ENCODE measurements at regions not wholly inside any gene's neighbourhood (a gene's known extent, or its start where the extent isn't known, plus 50 kb on each side); places are given as distances from the start of the nearest gene placed in this dataset.

- no peak for DNase-seq (ENCODE audit: low spot score)
- ChIA-PET POLR2A (no interaction called here), CTCF (ENCODE audit: low intra/inter-chr PET ratio, low total read pairs) (no interaction called here)
- H3K79me2 ChIP-seq (ENCODE audit: insufficient read depth, low read length): no peaks in the 10 kb centered on the region
- WGBS (ENCODE audit: low lambda C conversion rate): 0% methylated on average over 2 of the region's 2 CpGs
- intact Hi-C loops (cut with micrococcal nuclease; ENCODE audit: unreplicated experiment) (no loop called here), in situ Hi-C loops (cut with HindIII; ENCODE audit: extremely low pct_ligation_motif_present, low pct_unique_long_range_greater_than_20kb) (no loop called here)
- H3K9ac ChIP-seq (ENCODE audit: insufficient read depth, low read depth, low read length): no peak overlapping the region
- H3K9me3 ChIP-seq (ENCODE audit: low read length): peaks cover 40% of the 10 kb centered on the region
- no peak overlapping the region for H3K4me2 ChIP-seq (ENCODE audit: low read depth, low read length)
- no peaks in the 10 kb centered on the region for H3K4me1 ChIP-seq (ENCODE audit: insufficient read depth, low read length)
- no peak for ATAC-seq
- 0 out of 2 replicates have a peak, but pooled peaks have one; percentile 14 for TF ChIP-seq CTCF (CRISPR knock-in tag; IDR thresholded peaks at IDR 0.05)
- TF ChIP-seq RAD21 (CRISPR knock-in tag; IDR thresholded peaks at IDR 0.05): no peak
- H3K27me3 ChIP-seq (ENCODE audit: control insufficient read depth in 1 of 2, insufficient read depth in 2 of 2, low read length in 2 of 2): no peaks in the 10 kb centered on the region
- no TSS peak for BruUV-seq (replicated peaks)
- FAIRE-seq: no peak
- no peak overlapping the region for H3K27ac ChIP-seq (ENCODE audit: extremely low read length, insufficient read depth, low read length)
- no peak overlapping the region for H3K4me3 ChIP-seq (replicated peaks in 1 of 3; ENCODE audit: insufficient read depth in 1 of 3, low read depth in 2 of 3, low read length in 3 of 3)
- H3K36me3 ChIP-seq (replicated peaks in 1 of 2; ENCODE audit: control insufficient read depth in 1 of 2, insufficient read depth in 2 of 2, low read length in 2 of 2): no peaks in the 10 kb centered on the region
- H2AFZ ChIP-seq (ENCODE audit: low read length): no peak overlapping the region
- H4K20me1 ChIP-seq (ENCODE audit: insufficient read depth, low read length): no peaks in the 10 kb centered on the region
Measured at GRCh38 chr11:100525635-100526034, 161.5 kb upstream of the ARHGAP42 start.

DNA sequence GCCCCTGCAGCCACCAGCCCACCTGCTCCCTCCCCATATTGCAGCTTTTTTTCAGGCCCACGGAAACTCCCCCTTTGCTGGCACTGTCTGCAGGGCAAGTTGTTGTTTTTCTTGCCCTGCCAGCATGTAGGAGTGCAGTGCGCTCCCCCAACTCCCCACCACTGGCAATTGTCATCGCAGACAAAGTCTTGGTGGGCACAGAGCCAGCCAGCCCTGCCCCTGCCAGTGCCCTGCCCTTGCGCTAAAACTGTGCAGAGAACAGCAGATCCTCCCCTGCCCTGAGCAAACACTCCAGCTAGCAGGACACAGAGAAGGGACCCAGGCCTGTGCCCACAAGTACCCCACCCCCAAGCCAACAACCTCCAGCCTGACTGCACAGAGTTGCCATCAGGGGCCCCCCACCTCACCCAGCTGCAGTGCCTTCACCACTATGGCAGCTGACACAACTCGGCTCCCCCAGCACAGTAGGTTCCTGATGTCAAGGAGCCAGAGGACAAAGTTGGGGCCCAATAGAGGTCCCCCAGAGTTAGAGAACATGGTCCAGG is 158.1 kb upstream of the ARHGAP42 start:
- no peak overlapping the region for H3K4me3 ChIP-seq (replicated peaks in 1 of 3; ENCODE audit: insufficient read depth in 1 of 3, low read depth in 2 of 3, low read length in 3 of 3)
- in situ Hi-C loops (cut with HindIII; ENCODE audit: extremely low pct_ligation_motif_present, low pct_unique_long_range_greater_than_20kb) (no loop called here), intact Hi-C loops (cut with micrococcal nuclease; ENCODE audit: unreplicated experiment) (no loop called here)
- H4K20me1 ChIP-seq (ENCODE audit: insufficient read depth, low read length): no peaks in the 10 kb centered on the region
- no peak overlapping the region for H3K4me2 ChIP-seq (ENCODE audit: low read depth, low read length)
- FAIRE-seq (no peak), DNase-seq (ENCODE audit: low spot score) (no peak), ATAC-seq (no peak)
- no peak overlapping the region for H3K27ac ChIP-seq (ENCODE audit: extremely low read length, insufficient read depth, low read length)
- no peaks in the 10 kb centered on the region for H3K27me3 ChIP-seq (ENCODE audit: control insufficient read depth in 1 of 2, insufficient read depth in 2 of 2, low read length in 2 of 2)
- peaks cover 22% of the 10 kb centered on the region for H3K9me3 ChIP-seq (ENCODE audit: low read length)
- no peak overlapping the region for H2AFZ ChIP-seq (ENCODE audit: low read length)
- H3K79me2 ChIP-seq (ENCODE audit: insufficient read depth, low read length): no peaks in the 10 kb centered on the region
- ChIA-PET CTCF (ENCODE audit: low intra/inter-chr PET ratio, low total read pairs) (no interaction called here), POLR2A (no interaction called here)
- WGBS (ENCODE audit: low lambda C conversion rate): 0% methylated on average over 3 of the region's 5 CpGs
- BruUV-seq (replicated peaks): no TSS peak
- H3K4me1 ChIP-seq (ENCODE audit: insufficient read depth, low read length): no peaks in the 10 kb centered on the region
- H3K9ac ChIP-seq (ENCODE audit: insufficient read depth, low read depth, low read length): no peak overlapping the region
- no peaks in the 10 kb centered on the region for H3K36me3 ChIP-seq (replicated peaks in 1 of 2; ENCODE audit: control insufficient read depth in 1 of 2, insufficient read depth in 2 of 2, low read length in 2 of 2)
- TF ChIP-seq, protein P1, sequence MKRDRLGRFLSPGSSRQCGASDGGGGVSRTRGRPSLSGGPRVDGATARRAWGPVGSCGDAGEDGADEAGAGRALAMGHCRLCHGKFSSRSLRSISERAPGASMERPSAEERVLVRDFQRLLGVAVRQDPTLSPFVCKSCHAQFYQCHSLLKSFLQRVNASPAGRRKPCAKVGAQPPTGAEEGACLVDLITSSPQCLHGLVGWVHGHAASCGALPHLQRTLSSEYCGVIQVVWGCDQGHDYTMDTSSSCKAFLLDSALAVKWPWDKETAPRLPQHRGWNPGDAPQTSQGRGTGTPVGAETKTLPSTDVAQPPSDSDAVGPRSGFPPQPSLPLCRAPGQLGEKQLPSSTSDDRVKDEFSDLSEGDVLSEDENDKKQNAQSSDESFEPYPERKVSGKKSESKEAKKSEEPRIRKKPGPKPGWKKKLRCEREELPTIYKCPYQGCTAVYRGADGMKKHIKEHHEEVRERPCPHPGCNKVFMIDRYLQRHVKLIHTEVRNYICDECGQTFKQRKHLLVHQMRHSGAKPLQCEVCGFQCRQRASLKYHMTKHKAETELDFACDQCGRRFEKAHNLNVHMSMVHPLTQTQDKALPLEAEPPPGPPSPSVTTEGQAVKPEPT (CRISPR knock-in tag; IDR thresholded peaks at IDR 0.05; ENCODE audit: low read depth): no peak
- TF ChIP-seq ZNF251 (CRISPR knock-in tag; IDR thresholded peaks at IDR 0.05) (no peak), GMEB1 (CRISPR knock-in tag; IDR thresholded peaks at IDR 0.05; ENCODE audit: borderline replicate concordance) (no peak), HNRNPUL1 (IDR thresholded peaks at IDR 0.05; ENCODE audit: low read depth, low read length) (no peak), ZNF343 (CRISPR knock-in tag; IDR thresholded peaks at IDR 0.05) (no peak)
- TF ChIP-seq, protein P2, sequence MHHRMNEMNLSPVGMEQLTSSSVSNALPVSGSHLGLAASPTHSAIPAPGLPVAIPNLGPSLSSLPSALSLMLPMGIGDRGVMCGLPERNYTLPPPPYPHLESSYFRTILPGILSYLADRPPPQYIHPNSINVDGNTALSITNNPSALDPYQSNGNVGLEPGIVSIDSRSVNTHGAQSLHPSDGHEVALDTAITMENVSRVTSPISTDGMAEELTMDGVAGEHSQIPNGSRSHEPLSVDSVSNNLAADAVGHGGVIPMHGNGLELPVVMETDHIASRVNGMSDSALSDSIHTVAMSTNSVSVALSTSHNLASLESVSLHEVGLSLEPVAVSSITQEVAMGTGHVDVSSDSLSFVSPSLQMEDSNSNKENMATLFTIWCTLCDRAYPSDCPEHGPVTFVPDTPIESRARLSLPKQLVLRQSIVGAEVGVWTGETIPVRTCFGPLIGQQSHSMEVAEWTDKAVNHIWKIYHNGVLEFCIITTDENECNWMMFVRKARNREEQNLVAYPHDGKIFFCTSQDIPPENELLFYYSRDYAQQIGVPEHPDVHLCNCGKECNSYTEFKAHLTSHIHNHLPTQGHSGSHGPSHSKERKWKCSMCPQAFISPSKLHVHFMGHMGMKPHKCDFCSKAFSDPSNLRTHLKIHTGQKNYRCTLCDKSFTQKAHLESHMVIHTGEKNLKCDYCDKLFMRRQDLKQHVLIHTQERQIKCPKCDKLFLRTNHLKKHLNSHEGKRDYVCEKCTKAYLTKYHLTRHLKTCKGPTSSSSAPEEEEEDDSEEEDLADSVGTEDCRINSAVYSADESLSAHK (CRISPR knock-in tag; IDR thresholded peaks at IDR 0.05; ENCODE audit: borderline replicate concordance): no peak
